H1 (cell line): ENCODE measurements at regions not wholly inside any gene's neighbourhood (a gene's known extent, or its start where the extent isn't known, plus 50 kb on each side); places are given as distances from the start of the nearest gene placed in this dataset.

Source experiments
- CTCF ChIA-PET: fragments of 300-600 bp; sonication (Branson Sonifier 250); formaldehyde crosslinking; loops from one replicate; lab custom pipeline; 2021; ENCODE audit not compliant: partially characterized antibody; lab: Charles Lee
- POLR2A ChIA-PET: fragments of 300-600 bp; sonication (Branson Sonifier 250); formaldehyde crosslinking; loops from one replicate; lab custom pipeline; 2021; ENCODE audit warnings: inconsistent platforms; ENCODE audit not compliant: partially characterized antibody; lab: Charles Lee
- DNase-seq, 2 experiments: peaks; one replicate each; pipeline versions ENCODE4 v3.0.0 to v3.0.0-alpha.2; 2010 to 2022; ENCODE audit warnings: low spot score in 2 of 2, low read depth in 1 of 2, mixed read lengths in 1 of 2
- FAIRE-seq: peaks from 2 replicates; lab custom pipeline; 2011; peaks lifted over from hg19 to GRCh38; lab: Jason Lieb, UNC
- H2AFZ ChIP-seq: 2 replicates; pipeline ENCODE4 v1.8.1; 2012; ENCODE audit warnings: low read length, inconsistent platforms
- H2AK5ac ChIP-seq: 2 replicates; pipeline ENCODE4 v1.6.1; 2013; ENCODE audit warnings: low read depth, low read length
- H2BK120ac ChIP-seq: replicated peaks from 2 replicates; pipeline ENCODE3; 2013; ENCODE audit warnings: low read depth, low read length, inconsistent platforms
- H2BK12ac ChIP-seq: 2 replicates; pipeline ENCODE4 v1.6.1; 2013; ENCODE audit warnings: low read depth, low read length
- H2BK15ac ChIP-seq: 2 replicates; pipeline ENCODE4 v1.6.1; 2013; ENCODE audit warnings: low read length
- H2BK20ac ChIP-seq: 2 replicates; pipeline ENCODE4 v1.6.1; 2013; ENCODE audit warnings: low read length
- H2BK5ac ChIP-seq: 2 replicates; pipeline ENCODE4 v1.6.1; 2013; ENCODE audit warnings: low read depth, low read length
- H3K14ac ChIP-seq: 2 replicates; pipeline ENCODE4 v1.6.1; 2013; ENCODE audit warnings: inconsistent platforms; ENCODE audit not compliant: insufficient read length
- H3K18ac ChIP-seq: 2 replicates; pipeline ENCODE4 v1.6.1; 2013; ENCODE audit warnings: low read length; ENCODE audit errors: extremely low read depth
- H3K23ac ChIP-seq: 2 replicates; pipeline ENCODE4 v1.6.1; 2013; ENCODE audit warnings: inconsistent platforms; ENCODE audit not compliant: insufficient read length
- H3K23me2 ChIP-seq: 2 replicates; pipeline ENCODE4 v1.6.1; 2013; ENCODE audit warnings: low read depth, low read length
- H3K27ac ChIP-seq: 2 replicates; pipeline ENCODE4 v1.6.1; 2011; ENCODE audit warnings: low read depth, low read length, inconsistent platforms
- H3K27me3 ChIP-seq, 4 experiments: replicated peaks in 1 of 4; 1 replicate in 1 of 4; 2 replicates in 3 of 4; pipeline versions ENCODE4 v1.6.1 to v1.8.1; 2011 to 2013; ENCODE audit warnings: low read length in 3 of 4, mild to moderate bottlenecking in 3 of 4, inconsistent platforms in 2 of 4, mixed read lengths in 2 of 4, moderate library complexity in 1 of 4; ENCODE audit not compliant: control insufficient read depth in 3 of 4, insufficient read depth in 3 of 4; ENCODE audit errors: extremely low read depth in 1 of 4
- H3K36me3 ChIP-seq, 4 experiments: 2 replicates each; pipeline versions ENCODE4 v1.6.1 to v1.8.1; 2011 to 2013; ENCODE audit warnings: mild to moderate bottlenecking in 4 of 4, low read length in 3 of 4, moderate library complexity in 2 of 4, control low read depth in 1 of 4, inconsistent platforms in 1 of 4; ENCODE audit not compliant: insufficient read depth in 4 of 4, control insufficient read depth in 2 of 4
- H3K4ac ChIP-seq: replicated peaks from 2 replicates; pipeline ENCODE3; 2013; ENCODE audit warnings: low read length, low read depth, mixed read lengths, inconsistent platforms; ENCODE audit not compliant: insufficient read length
- H3K4me1 ChIP-seq, 4 experiments: replicated peaks in 1 of 4; 1 replicate in 1 of 4; 2 replicates in 3 of 4; pipeline versions ENCODE4 v1.6.1 to v1.8.1; 2011 to 2013; ENCODE audit warnings: low read length in 3 of 4, inconsistent platforms in 2 of 4, mixed read lengths in 1 of 4; ENCODE audit not compliant: insufficient read depth in 4 of 4, control insufficient read depth in 3 of 4
- H3K4me2 ChIP-seq, 2 experiments: 2 replicates each; pipeline versions ENCODE4 v1.6.1 to v1.8.1; 2011 to 2013; ENCODE audit warnings: low read depth in 2 of 2, low read length in 2 of 2, control low read depth in 1 of 2, inconsistent platforms in 1 of 2, mild to moderate bottlenecking in 1 of 2; ENCODE audit not compliant: insufficient read depth in 1 of 2
- H3K4me3 ChIP-seq, 4 experiments: fragments of 200-600, 300-600 bp in 1 of 4; sonication (generic), shearing (Covaris generic), sonication (Bioruptor Twin) in 1 of 4; 2 replicates each; pipeline versions ENCODE4 v1.5.1 to v1.8.1; 2011 to 2016; ENCODE audit warnings: low read length in 4 of 4, low read depth in 3 of 4, control low read depth in 2 of 4, inconsistent platforms in 2 of 4, mild to moderate bottlenecking in 2 of 4, mixed read lengths in 1 of 4, moderate library complexity in 1 of 4; ENCODE audit not compliant: insufficient read depth in 2 of 4; ENCODE audit errors: extremely low read depth in 1 of 4
- H3K56ac ChIP-seq: replicated peaks from 2 replicates; pipeline ENCODE3; 2013; ENCODE audit warnings: low read depth, mild to moderate bottlenecking, mixed read lengths, low read length, inconsistent platforms; ENCODE audit not compliant: insufficient read length
- H3K79me1 ChIP-seq: 2 replicates; pipeline ENCODE4 v1.6.1; 2013; ENCODE audit warnings: low read depth, low read length, control low read depth
- H3K79me2 ChIP-seq, 2 experiments: 2 replicates each; pipeline versions ENCODE4 v1.6.1 to v1.8.1; 2012 to 2013; ENCODE audit warnings: low read length in 2 of 2, mild to moderate bottlenecking in 2 of 2, inconsistent platforms in 1 of 2; ENCODE audit not compliant: insufficient read depth in 2 of 2, control insufficient read depth in 1 of 2
- H3K9ac ChIP-seq, 4 experiments: replicated peaks in 1 of 4; 1 replicate in 1 of 4; 2 replicates in 3 of 4; pipeline versions ENCODE4 v1.6.1 to v1.8.1; 2011 to 2013; ENCODE audit warnings: low read depth in 3 of 4, low read length in 3 of 4, control low read depth in 2 of 4, mild to moderate bottlenecking in 2 of 4, moderate library complexity in 2 of 4, inconsistent platforms in 1 of 4; ENCODE audit errors: extremely low read depth in 1 of 4
- H3K9me3 ChIP-seq, 2 experiments: 2 replicates each; pipeline versions ENCODE4 v1.6.1 to v1.8.1; 2012 to 2013; ENCODE audit warnings: mild to moderate bottlenecking in 2 of 2, moderate library complexity in 2 of 2, control low read depth in 1 of 2, inconsistent platforms in 1 of 2, low read depth in 1 of 2, low read length in 1 of 2, mixed read lengths in 1 of 2; ENCODE audit not compliant: insufficient read depth in 2 of 2
- H4K20me1 ChIP-seq, 2 experiments: replicated peaks in 1 of 2; 2 replicates each; pipeline versions ENCODE3 to v1.8.1; 2011 to 2013; ENCODE audit warnings: inconsistent platforms in 2 of 2, low read length in 2 of 2, mild to moderate bottlenecking in 1 of 2; ENCODE audit not compliant: insufficient read depth in 2 of 2, control insufficient read depth in 1 of 2
- H4K5ac ChIP-seq: 2 replicates; pipeline ENCODE4 v1.6.1; 2013; ENCODE audit warnings: low read length, low read depth, mixed read lengths, inconsistent platforms; ENCODE audit not compliant: insufficient read length
- H4K8ac ChIP-seq: 2 replicates; pipeline ENCODE4 v1.8.0; 2013; ENCODE audit warnings: mild to moderate bottlenecking, moderate library complexity, low read length, inconsistent platforms; ENCODE audit not compliant: insufficient read depth; ENCODE audit errors: extremely low read depth
- H4K91ac ChIP-seq: replicated peaks from 2 replicates; pipeline ENCODE3; 2013; ENCODE audit warnings: low read length, mixed read lengths, inconsistent platforms; ENCODE audit not compliant: insufficient read length
- BACH1 ChIP-seq: IDR thresholded peaks from 2 replicates; pipeline ENCODE4 v1.6.1; 2012; ENCODE audit warnings: low read length, improper control_type of control experiment
- CBX8 ChIP-seq: fragments of 300-800, 300-1000 bp; sonication (generic); IDR thresholded peaks from 2 replicates; pipeline ENCODE4 v1.7.1; 2016; ENCODE audit warnings: low read depth, low read length, borderline replicate concordance
- CTCF ChIP-seq, 3 experiments: IDR thresholded peaks; 1 replicate in 2 of 3; 2 replicates in 1 of 3; pipeline versions ENCODE4 v1.5.1 to v1.6.1; 2011; ENCODE audit warnings: low read length in 3 of 3, mild to moderate bottlenecking in 3 of 3, inconsistent platforms in 2 of 3, low read depth in 1 of 3, moderate library complexity in 1 of 3; ENCODE audit not compliant: insufficient read depth in 1 of 3; ENCODE audit errors: control extremely low read depth in 1 of 3
- JUND ChIP-seq: IDR thresholded peaks from 2 replicates; pipeline ENCODE4 v1.6.1; 2011; ENCODE audit warnings: mild to moderate bottlenecking, improper control_type of control experiment, low read length
- NANOG ChIP-seq: IDR thresholded peaks from 2 replicates; pipeline ENCODE4 v1.6.1; 2011; ENCODE audit warnings: low read length, low read depth, mild to moderate bottlenecking, inconsistent platforms; ENCODE audit not compliant: insufficient read depth, poor library complexity, severe bottlenecking
- WGBS, 2 experiments: shearing (Covaris generic) in 1 of 2; methylation state at CpG; one replicate each; pipeline versions ENCODE4 v1.1.6 to v1.1.7; 2013 to 2015; ENCODE audit warnings: low lambda C conversion rate in 2 of 2, mixed read lengths in 2 of 2, inconsistent platforms in 1 of 2, low coverage in 1 of 2, missing lambda C conversion rate in 1 of 2; ENCODE audit not compliant: insufficient replicate concordance in 2 of 2, insufficient coverage in 1 of 2, insufficient read length in 1 of 2; ENCODE audit errors: extremely low coverage in 1 of 2, missing lambda C conversion rate in 1 of 2; 5-methylcytosine and 5-hydroxymethylcytosine counted together

- 71% methylated on average over 6 of the region's 6 CpGs; no CpG with 5 or more reads in 1 of the 2 experiments for WGBS, 2 experiments
- H2BK20ac ChIP-seq, result no peak overlapping the region
- no peak for FAIRE-seq
Observed at GRCh38 chr7:13724977-13725566, 264.4 kb downstream of the ETV1 start.

More at GRCh38 chr7:13724977-13725566, 264.4 kb downstream of the ETV1 start:
- no peaks in the 10 kb centered on the region for H3K79me1 ChIP-seq
- H4K5ac ChIP-seq, result no peak overlapping the region
- no peak overlapping the region for H3K18ac ChIP-seq
- no peak overlapping the region for H3K14ac ChIP-seq
- no peaks in the 10 kb centered on the region for H3K23me2 ChIP-seq
- H3K23ac ChIP-seq, result no peak overlapping the region
- CTCF ChIA-PET, result interaction anchor here (0.7 to 1.8 kb wide), 4 partner anchors 18 to 331 kb away, joined by 3 to 6 read pairs (median 3); no protein-coding TSS in a partner anchor
- no peak overlapping the region for H3K4ac ChIP-seq
- H3K56ac ChIP-seq, result no peak overlapping the region
- H3K36me3 ChIP-seq, result no peaks in the 10 kb centered on the region
- H3K9me3 ChIP-seq, result peaks cover 0 to 5% of the 10 kb centered on the region in 2 experiments; a peak in 2 of 4 replicates
- no peaks in the 10 kb centered on the region for H3K79me2 ChIP-seq
- no peak overlapping the region for H3K4me3 ChIP-seq
- no peak overlapping the region for H2AK5ac ChIP-seq
- H3K4me1 ChIP-seq, result no peaks in the 10 kb centered on the region
- no peak overlapping the region for H4K8ac ChIP-seq
- no peak for TF ChIP-seq NANOG
- no peak for TF ChIP-seq CBX8
- no peak for TF ChIP-seq CTCF (IDR thresholded peaks at IDR 0.05; ENCODE audit: control extremely low read depth in 1 of 3, insufficient read depth in 1 of 3, low read depth in 1 of 3, low read length in 3 of 3)
- TF ChIP-seq JUND, result no peak
- TF ChIP-seq BACH1, result no peak
- TF ChIP-seq, all 59 proteins: peak for 0
- no peak overlapping the region for H3K27ac ChIP-seq
- H3K4me2 ChIP-seq, result no peak overlapping the region
- H3K9ac ChIP-seq, result no peak overlapping the region
- H2BK15ac ChIP-seq, result no peak overlapping the region
- H2BK120ac ChIP-seq, result no peak overlapping the region
- H2BK5ac ChIP-seq, result no peak overlapping the region
- H4K20me1 ChIP-seq, result no peaks in the 10 kb centered on the region
- no peaks in the 10 kb centered on the region for H3K27me3 ChIP-seq
- no peak overlapping the region for H2BK12ac ChIP-seq
- no peak overlapping the region for H2AFZ ChIP-seq
- DNase-seq, result no peak
- POLR2A ChIA-PET, result no interaction called here
- no peak overlapping the region for H4K91ac ChIP-seq
